Fibroblast of pulmonary artery (primary cell): ENCODE measurements at regions not wholly inside any gene's neighbourhood (a gene's known extent, or its start where the extent isn't known, plus 50 kb on each side); places are given as distances from the start of the nearest gene placed in this dataset.

Source experiments
- DNase-seq: peaks from one replicate; pipeline ENCODE4 v3.0.0-alpha.2; 2010; ENCODE audit warnings: low read depth
- H3K4me3 ChIP-seq: replicated peaks from 2 replicates; pipeline ENCODE4 v1.5.1; 2011; ENCODE audit warnings: low read depth, mild to moderate bottlenecking, control low read depth, low read length, moderate library complexity
- TF ChIP-seq, protein P1 (sequence below): IDR thresholded peaks from 2 replicates; pipeline ENCODE4 v1.5.1; 2011; ENCODE audit warnings: mild to moderate bottlenecking, control low read depth, low read length, inconsistent platforms; ENCODE audit errors: missing control alignments

DNA sequence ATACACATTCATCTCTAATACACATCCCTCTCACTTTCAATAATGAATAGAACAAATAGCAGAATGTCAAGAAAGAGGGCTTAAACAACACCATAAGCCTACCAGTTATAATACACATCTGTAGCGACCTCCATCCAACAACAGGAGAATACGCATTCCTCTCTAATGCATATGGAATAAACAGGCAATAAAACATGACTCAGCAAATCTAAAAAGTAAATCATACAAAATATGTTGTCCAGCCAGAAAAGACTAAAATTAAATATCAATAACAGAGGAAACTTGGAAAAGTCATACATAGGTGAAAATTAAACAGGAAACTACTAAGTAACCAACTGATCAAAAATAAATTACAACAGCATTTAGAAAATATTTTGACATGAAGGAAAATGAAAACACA is 1127.5 kb upstream of the NCAM2 start:
- H3K4me3 ChIP-seq = no peak overlapping the region
- no peak for DNase-seq
- TF ChIP-seq, protein P1, sequence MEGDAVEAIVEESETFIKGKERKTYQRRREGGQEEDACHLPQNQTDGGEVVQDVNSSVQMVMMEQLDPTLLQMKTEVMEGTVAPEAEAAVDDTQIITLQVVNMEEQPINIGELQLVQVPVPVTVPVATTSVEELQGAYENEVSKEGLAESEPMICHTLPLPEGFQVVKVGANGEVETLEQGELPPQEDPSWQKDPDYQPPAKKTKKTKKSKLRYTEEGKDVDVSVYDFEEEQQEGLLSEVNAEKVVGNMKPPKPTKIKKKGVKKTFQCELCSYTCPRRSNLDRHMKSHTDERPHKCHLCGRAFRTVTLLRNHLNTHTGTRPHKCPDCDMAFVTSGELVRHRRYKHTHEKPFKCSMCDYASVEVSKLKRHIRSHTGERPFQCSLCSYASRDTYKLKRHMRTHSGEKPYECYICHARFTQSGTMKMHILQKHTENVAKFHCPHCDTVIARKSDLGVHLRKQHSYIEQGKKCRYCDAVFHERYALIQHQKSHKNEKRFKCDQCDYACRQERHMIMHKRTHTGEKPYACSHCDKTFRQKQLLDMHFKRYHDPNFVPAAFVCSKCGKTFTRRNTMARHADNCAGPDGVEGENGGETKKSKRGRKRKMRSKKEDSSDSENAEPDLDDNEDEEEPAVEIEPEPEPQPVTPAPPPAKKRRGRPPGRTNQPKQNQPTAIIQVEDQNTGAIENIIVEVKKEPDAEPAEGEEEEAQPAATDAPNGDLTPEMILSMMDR = no peak

DNA sequence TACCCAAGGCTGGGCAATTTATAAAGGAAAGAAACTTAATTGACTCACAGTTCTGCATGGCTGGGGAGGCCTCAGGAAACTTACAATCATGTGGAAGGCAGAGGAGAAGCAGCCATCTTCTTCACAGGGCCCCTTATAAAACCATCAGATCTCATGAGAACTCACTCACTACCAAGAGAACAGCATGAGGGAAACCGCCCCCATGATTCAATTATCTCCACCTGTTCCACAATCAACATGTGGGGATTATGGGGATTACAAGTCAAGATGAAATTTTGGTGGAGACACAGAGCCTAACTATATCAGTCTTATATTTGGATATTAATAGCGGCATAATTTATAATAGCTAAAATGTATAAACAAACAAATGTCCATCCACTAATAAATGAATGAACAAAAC is 1123.7 kb upstream of the NCAM2 start:
- DNase-seq = no peak
- no peak overlapping the region for H3K4me3 ChIP-seq
- TF ChIP-seq, protein P1 = no peak

DNA sequence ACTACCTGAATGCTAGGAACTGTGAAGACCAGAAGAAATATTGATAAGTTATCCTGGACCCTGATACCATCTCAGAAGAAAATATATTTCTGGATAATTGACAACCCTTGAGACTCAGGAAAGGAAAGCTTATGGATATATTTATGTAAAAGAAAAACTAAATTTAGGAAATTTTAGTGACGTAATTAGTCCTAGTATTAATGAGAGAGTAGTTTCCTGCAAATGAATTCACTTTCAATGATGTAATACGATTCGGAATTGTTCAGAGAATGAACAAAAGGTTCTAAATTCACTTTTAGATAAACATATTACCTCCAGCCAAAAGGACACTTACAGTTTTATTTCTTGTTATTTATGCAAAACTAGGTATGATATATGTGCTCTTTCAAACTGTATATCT is 1120.1 kb upstream of the NCAM2 start:
- TF ChIP-seq, protein P1 = no peak
- DNase-seq = no peak
- H3K4me3 ChIP-seq = no peak overlapping the region

DNA sequence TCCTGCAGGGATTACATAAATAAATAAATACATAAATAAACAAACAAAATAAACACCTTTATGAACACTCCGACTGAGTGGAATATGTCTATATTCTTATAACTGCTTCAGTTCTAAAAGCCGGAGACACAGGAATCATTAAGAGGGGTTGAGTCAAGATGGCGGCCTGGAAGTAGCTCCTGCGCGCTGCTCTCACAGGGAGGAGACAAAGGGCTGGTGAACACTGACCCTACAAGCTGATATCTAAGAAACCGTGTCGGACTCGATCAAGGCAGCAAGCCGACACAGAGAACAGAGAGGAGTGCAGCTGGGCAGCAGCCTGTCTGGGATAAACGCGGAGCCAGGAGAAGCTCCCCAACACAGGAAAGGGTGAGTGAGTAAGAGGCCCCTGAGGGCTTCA is 1098.6 kb upstream of the NCAM2 start:
- TF ChIP-seq, protein P1 = no peak
- DNase-seq = no peak
- H3K4me3 ChIP-seq = no peak overlapping the region

DNA sequence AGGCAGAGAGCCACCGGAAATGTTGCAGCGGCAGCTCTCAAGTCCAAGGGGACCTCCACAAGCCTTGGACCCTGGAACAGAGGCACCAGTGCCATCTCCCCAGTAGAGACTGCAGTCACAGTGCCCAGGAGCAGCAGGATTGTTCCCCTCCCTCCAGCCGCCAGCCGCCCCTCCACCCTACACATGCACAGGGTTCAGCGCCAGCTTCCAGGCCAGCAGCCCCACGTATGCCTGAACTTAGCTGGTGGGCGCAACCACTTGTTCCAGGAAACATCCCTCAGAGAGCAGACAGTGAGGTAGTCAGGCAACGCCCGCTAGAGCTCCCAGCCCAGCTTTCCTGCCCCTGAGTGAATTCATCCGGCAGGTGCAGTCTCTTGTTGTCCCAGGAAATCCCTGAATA is 1098.1 kb upstream of the NCAM2 start:
- no peak for DNase-seq
- TF ChIP-seq, protein P1 = no peak
- no peak overlapping the region for H3K4me3 ChIP-seq

DNA sequence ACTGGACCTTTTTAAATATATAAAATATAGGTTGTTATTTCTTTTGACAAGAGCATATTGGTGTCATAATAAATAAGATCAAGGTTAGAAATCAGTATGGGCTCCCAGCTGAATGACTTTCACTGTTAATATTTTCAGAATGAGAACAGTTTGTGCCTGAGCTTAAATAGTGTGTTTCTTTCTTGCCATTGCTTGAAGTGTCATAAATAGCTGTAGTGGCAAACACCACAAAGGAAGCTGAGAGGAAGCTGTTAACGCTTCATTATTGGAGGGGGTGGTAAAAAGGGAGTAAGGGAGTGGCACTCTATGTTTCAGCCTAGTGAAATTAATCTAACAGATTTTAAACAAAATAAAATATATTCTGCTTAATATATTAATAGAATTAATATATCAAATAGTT is 1089.8 kb upstream of the NCAM2 start:
- H3K4me3 ChIP-seq = no peak overlapping the region
- TF ChIP-seq, protein P1 = no peak
- DNase-seq = no peak

DNA sequence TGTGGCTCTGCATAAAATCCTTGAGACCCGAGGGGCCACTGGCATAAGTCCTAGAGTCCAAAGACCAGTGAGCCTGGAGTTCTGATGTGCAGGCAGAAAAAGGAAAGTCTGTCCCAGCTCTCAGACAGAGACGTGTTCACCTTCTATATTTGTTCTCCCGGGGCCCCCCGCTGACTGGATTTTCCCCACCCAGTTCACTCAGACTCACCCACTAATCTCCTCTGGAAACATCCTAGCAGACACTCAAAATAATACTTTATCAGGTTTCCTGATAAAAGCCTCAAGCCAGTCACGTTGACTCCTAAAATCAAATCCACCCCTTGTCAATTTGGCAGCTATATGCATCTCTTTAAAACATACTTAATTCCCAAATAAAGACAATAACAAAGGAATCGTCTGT is 1084.2 kb upstream of the NCAM2 start:
- H3K4me3 ChIP-seq = no peak overlapping the region
- TF ChIP-seq, protein P1 = no peak
- no peak for DNase-seq
